Forelimb muscle (tissue), 1 donor: ENCODE measurements at regions not wholly inside any gene's neighbourhood (a gene's known extent, or its start where the extent isn't known, plus 50 kb on each side); places are given as distances from the start of the nearest gene placed in this dataset.

Experiments
- DNase-seq: peaks from one replicate; pipeline ENCODE4 v3.0.0-alpha.2; 2013; ENCODE audit warnings: low read depth

DNA sequence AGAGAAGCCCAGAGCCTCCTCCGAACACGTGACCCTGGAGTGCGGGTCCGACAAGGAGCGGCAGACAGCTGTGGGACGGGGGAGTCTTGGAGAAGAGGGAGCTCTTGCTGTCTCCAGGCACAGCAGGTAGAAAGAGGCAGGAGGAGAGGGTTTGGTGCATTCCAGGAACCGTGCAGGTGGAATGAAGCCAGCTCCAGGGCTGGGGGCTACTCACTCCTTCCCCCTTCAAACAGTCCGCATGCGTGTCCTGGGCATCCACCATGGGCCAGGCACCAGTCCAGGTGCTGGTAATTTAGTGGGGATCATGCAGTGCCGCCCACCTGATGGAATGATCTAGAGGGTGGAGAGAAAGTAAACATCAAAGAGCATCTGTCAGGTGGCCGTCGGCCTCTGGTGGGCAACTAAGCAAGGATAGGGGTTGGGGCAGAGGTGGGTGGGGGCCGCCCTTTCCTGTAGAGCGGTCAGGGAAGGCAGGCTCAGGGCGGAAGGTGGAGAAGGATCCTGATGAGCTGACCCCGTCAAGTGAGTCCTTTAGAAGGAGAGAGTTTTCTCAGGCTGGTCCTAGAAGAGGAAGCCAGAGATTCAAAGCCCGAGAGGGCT is 850.0 kb downstream of the TBC1D22A start:
- DNase-seq = no peak

GRCh38 chr22:47610764-47611163 is 848.3 kb downstream of the TBC1D22A start:
- DNase-seq = no peak

- DNase-seq = no peak
These were observed 847.8 kb downstream of the TBC1D22A start for GRCh38 chr22:47610281-47610680.

DNA sequence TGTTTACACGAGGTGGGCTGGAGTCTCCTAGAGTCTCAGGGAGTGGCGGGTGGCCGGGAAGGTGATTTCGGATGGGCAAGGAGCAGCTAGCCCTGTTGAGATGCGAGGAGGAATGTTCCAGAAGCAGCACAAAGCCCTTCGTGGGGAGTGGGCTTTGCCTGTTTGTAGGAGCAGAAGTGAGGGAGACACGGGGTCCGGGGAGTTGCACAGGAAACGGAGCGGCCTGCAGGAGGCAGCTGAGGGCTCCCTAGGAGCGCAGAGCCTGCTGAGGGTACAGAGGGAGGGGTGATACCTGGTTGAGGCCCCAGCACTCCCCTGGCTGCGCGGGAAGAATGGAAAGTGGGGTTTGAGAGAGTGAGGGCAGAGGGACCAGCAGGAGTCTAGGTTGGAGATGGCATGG is 847.2 kb downstream of the TBC1D22A start:
- no peak for DNase-seq

- DNase-seq = no peak
These were observed 846.0 kb downstream of the TBC1D22A start for GRCh38 chr22:47608421-47608820.

DNA sequence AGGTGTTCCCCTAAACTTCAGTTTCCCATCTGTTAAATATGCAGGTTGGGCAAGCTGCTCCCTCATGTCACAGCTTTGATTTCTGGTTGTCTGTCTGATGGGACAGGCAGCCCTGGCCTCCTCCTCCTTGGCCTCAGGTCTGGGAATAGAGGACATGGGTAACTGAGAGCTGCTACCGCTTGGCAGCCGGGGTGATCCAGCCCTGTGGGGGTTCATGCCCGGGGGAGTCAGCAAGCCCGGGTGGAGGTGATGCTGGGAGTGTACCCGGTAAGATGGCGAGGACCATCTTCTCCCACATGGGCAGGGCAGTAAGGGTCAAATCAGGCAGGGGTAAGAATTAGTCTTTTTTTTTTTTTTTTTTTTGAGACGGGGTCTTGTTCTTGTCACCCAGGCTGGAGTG is 845.0 kb downstream of the TBC1D22A start:
- no peak for DNase-seq

GRCh38 chr22:47606426-47606825 is 844.0 kb downstream of the TBC1D22A start:
- no peak for DNase-seq

- DNase-seq = no peak
These were observed 843.4 kb downstream of the TBC1D22A start for GRCh38 chr22:47605886-47606285.

GRCh38 chr22:47605441-47605840 is 843.0 kb downstream of the TBC1D22A start:
- DNase-seq = no peak

- DNase-seq = no peak
These were observed 842.1 kb downstream of the TBC1D22A start for GRCh38 chr22:47604563-47604962.

- DNase-seq = no peak
These were observed 840.3 kb downstream of the TBC1D22A start for GRCh38 chr22:47602732-47603131.

DNA sequence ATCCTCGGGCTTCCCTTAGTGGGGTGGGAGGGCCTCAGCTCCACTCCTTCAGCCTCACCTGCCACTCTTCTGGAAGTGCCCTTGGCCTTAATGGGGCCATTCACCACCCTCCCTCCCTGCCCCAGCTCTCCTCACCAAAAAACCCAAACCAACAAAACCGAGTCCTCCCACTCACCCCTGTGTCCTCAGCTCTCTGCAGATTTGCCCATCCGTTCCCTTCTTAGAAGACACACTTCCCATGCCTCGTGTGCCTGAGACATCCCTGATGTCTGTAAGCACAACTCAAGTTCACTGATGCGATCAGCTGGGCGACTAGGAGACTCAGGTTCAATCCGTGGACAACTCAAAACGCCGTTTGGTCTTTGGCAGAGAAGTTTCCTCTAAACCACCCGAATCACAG is 839.2 kb downstream of the TBC1D22A start:
- DNase-seq = no peak

GRCh38 chr22:47600791-47601625 is 838.6 kb downstream of the TBC1D22A start:
- no peak for DNase-seq

GRCh38 chr22:47600281-47600680 is 837.8 kb downstream of the TBC1D22A start:
- DNase-seq = no peak

DNA sequence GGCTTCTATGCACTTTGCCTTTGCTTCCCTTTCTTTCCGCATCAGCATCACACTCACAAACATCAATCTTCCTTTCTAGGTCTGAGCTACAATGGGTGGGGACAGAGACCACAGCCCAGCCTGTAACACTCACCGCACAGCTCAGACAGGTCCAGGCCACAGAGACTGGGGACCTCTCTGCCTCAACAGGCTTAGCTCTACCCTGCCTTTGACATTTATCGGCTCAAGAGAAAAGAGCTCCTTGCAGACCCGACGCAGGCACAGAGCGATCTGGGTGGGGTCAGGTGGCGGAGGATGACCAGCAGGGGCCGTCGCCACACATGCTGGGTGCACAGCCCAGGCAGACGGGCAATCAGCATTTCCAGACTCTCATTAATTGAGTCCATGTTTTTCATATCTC is 837.3 kb downstream of the TBC1D22A start:
- no peak for DNase-seq

DNA sequence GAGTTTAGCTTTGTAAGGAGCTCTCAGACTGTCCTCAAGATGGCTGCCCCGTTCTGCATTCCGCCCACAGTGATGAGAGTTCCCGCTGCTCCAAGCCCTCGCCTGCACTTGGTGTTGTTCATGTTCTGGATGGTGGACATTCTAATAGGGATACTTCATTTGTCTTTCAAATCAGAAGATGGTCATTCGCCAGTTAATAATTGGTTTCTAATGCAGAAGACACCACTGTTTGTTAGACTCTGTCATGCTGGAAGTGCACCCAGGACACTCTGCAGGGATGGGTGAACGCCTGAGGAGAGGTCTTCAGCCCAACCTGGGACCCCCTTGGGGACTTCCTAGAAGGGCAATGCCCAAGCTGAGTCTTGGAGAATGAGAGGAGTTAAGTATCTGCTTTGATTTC is 836.4 kb downstream of the TBC1D22A start:
- no peak for DNase-seq

GRCh38 chr22:47597041-47597440 is 834.6 kb downstream of the TBC1D22A start:
- no peak for DNase-seq

GRCh38 chr22:47596176-47596690 is 833.8 kb downstream of the TBC1D22A start:
- no peak for DNase-seq

GRCh38 chr22:47594836-47595521 is 832.5 kb downstream of the TBC1D22A start:
- DNase-seq = no peak

- DNase-seq = no peak
These were observed 831.5 kb downstream of the TBC1D22A start for GRCh38 chr22:47593911-47594311.

DNA sequence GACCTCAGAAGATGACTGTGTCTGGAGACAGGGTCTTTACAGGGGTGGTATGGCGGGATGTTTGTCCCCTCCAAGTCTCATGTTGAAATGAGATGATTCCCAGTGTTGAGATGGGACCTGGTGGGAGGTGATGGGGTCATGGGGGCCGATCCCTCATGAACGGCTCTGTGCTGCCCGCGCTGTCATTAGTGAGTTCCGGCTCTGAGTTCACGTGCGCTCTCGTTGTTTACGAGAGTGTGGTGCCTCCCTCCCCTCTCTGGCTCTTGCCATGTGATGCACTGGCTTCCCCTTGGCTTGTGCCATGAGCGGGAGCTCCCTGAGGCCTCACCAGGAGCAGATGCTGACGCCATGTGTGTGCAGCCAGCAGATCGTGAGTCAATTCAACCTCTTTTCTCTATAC is 830.8 kb downstream of the TBC1D22A start:
- no peak for DNase-seq

- no peak for DNase-seq
These were observed 830.3 kb downstream of the TBC1D22A start for GRCh38 chr22:47592791-47593190.

DNA sequence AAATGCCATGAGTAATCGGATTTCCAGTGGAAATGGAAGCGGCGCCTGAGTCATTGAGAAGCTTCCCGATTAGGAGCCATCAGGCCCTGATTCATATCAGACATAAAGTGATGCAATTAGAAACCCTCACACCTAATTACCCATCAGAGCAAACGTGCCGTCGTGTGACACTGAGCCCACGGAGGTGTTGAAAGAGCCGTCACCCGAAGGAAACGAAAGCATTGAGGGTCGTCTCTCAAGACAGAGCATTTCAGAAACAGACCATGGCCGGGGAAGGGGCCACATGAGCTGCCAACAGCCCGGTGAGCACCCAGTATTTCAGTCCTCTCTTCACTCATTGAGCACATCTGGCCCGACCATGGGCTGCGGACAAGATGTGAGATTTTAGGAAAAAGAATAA is 829.3 kb downstream of the TBC1D22A start:
- DNase-seq = no peak
